IPS-18a (cell line): ENCODE measurements at regions not wholly inside any gene's neighbourhood (a gene's known extent, or its start where the extent isn't known, plus 50 kb on each side); places are given as distances from the start of the nearest gene placed in this dataset.

Experiments used
- H3K27ac ChIP-seq: one replicate; pipeline ENCODE4 v1.5.1; 2013; ENCODE audit warnings: low read length
- H3K27me3 ChIP-seq: one replicate; pipeline ENCODE4 v1.6.1; 2013; ENCODE audit warnings: mild to moderate bottlenecking, low read length; ENCODE audit not compliant: control insufficient read depth, insufficient read depth
- H3K36me3 ChIP-seq: one replicate; pipeline ENCODE4 v1.6.1; 2013; ENCODE audit warnings: low read depth, low read length; ENCODE audit not compliant: control insufficient read depth
- H3K4me1 ChIP-seq: one replicate; pipeline ENCODE4 v1.6.1; 2013; ENCODE audit warnings: low read depth, low read length; ENCODE audit not compliant: control insufficient read depth
- H3K4me3 ChIP-seq: one replicate; pipeline ENCODE4 v1.5.1; 2013; ENCODE audit warnings: low read length
- H3K9ac ChIP-seq: one replicate; pipeline ENCODE4 v1.6.1; 2013; ENCODE audit warnings: mild to moderate bottlenecking, low read length, moderate library complexity
- H3K9me3 ChIP-seq: one replicate; pipeline ENCODE4 v1.6.1; 2013; ENCODE audit warnings: low read depth, low read length; ENCODE audit not compliant: control insufficient read depth

DNA sequence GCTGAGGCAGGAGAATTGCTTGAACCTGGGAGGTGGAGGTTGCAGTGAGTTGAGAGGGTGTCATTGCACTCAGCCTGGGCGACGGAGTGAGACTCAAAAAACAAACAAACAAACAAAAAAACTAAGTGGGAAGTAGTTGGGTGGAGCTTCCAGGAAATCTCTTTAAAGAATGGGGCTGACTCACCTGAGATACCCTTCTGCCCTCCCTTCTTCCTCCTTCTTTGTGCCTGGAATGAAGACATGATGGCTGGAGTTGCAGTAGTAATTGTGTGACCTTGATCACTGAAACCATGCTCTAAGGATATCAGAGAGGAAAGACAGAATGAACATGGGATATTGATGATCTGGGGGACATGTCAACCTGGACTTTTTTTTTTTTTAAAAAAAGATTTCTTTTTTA, 87.6 kb upstream of the MED13L start:
- no peaks in the 10 kb centered on the region for H3K4me1 ChIP-seq
- H3K27me3 ChIP-seq = no peaks in the 10 kb centered on the region
- no peak overlapping the region for H3K9ac ChIP-seq
- no peak overlapping the region for H3K27ac ChIP-seq
- H3K9me3 ChIP-seq = no peaks in the 10 kb centered on the region
- no peaks in the 10 kb centered on the region for H3K36me3 ChIP-seq
- H3K4me3 ChIP-seq = no peak overlapping the region

GRCh38 chr12:116365606-116366455, 88.3 kb upstream of the MED13L start:
- Histone ChIP-seq H3K27ac (no peak overlapping the region), H3K9me3 (no peaks in the 10 kb centered on the region), H3K4me3 (no peak overlapping the region), H3K36me3 (no peaks in the 10 kb centered on the region), H3K4me1 (no peaks in the 10 kb centered on the region), H3K27me3 (no peaks in the 10 kb centered on the region), H3K9ac (no peak overlapping the region)

DNA sequence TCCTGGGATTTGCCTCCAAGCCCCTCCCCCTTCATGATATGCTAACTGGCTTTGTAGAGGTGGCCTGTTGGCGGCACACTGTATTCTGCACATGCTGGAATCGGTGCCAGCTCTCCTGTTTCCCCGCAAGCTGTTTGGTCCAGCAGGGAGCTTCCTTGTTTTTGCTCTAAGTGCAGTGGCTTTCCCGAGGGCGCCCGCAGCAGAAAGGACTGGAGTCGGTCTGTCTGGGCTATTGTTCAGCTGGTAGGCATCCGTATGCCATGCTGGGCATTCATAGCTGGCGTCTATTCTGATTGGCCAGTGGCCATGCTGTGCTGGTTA, 88.9 kb upstream of the MED13L start:
- Histone ChIP-seq H3K4me1 (no peaks in the 10 kb centered on the region), H3K36me3 (no peaks in the 10 kb centered on the region), H3K4me3 (no peak overlapping the region), H3K27me3 (no peaks in the 10 kb centered on the region), H3K27ac (no peak overlapping the region), H3K9me3 (no peaks in the 10 kb centered on the region), H3K9ac (no peak overlapping the region)

- Histone ChIP-seq H3K4me1 (no peaks in the 10 kb centered on the region), H3K4me3 (no peak overlapping the region), H3K9ac (no peak overlapping the region), H3K27ac (no peak overlapping the region), H3K27me3 (no peaks in the 10 kb centered on the region), H3K9me3 (no peaks in the 10 kb centered on the region), H3K36me3 (no peaks in the 10 kb centered on the region)
These were observed 89.3 kb upstream of the MED13L start for GRCh38 chr12:116366824-116367223.

- H3K9me3 ChIP-seq = no peaks in the 10 kb centered on the region
- H3K4me3 ChIP-seq = no peak overlapping the region
- no peak overlapping the region for H3K27ac ChIP-seq
- H3K9ac ChIP-seq = no peak overlapping the region
- no peaks in the 10 kb centered on the region for H3K27me3 ChIP-seq
- H3K4me1 ChIP-seq = no peaks in the 10 kb centered on the region
- H3K36me3 ChIP-seq = no peaks in the 10 kb centered on the region
These were observed 91.0 kb upstream of the MED13L start for GRCh38 chr12:116368196-116369194.

GRCh38 chr12:116370004-116370404, 92.5 kb upstream of the MED13L start:
- Histone ChIP-seq H3K36me3 (no peaks in the 10 kb centered on the region), H3K9me3 (no peaks in the 10 kb centered on the region), H3K27me3 (no peaks in the 10 kb centered on the region), H3K4me3 (no peak overlapping the region), H3K9ac (no peak overlapping the region), H3K27ac (no peak overlapping the region), H3K4me1 (no peaks in the 10 kb centered on the region)

DNA sequence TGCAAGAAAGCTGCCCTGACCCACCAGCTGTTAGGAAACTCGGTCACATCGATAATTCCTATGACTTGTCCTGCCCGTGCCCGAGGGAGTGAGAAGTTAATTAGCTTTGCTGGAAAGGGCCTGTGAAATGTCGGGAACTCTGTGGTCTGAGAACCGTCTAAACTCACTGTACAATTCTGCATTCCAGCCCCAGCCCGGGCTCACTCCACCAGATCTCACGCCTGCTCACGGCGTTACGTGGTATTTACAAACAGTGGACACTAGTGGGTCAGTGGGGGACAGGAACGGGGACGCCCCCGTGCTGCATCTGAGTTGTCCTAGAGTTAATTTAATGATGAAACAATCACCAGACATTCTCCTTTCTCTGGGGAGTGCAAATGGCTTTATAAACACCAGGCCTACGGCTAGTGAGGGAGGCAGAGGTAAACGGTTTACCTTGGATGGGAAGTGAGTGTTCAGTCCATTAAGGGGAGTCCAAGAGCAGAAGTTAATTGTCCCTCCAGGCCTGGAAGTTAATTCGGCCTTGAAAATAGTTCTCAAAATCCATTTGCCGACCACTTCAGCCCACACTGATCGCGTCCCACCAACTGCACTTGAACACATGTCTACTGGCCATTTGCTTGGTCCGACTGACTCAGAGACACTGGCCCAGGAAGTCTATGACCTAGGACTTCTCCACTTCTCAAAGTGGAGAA, 93.5 kb upstream of the MED13L start:
- H3K9ac ChIP-seq = no peak overlapping the region
- H3K36me3 ChIP-seq = no peaks in the 10 kb centered on the region
- peaks cover 2% of the 10 kb centered on the region for H3K4me1 ChIP-seq
- H3K27me3 ChIP-seq = no peaks in the 10 kb centered on the region
- no peaks in the 10 kb centered on the region for H3K9me3 ChIP-seq
- no peak overlapping the region for H3K4me3 ChIP-seq
- no peak overlapping the region for H3K27ac ChIP-seq

- Histone ChIP-seq H3K36me3 (no peaks in the 10 kb centered on the region), H3K4me1 (peaks cover 9% of the 10 kb centered on the region), H3K27me3 (no peaks in the 10 kb centered on the region), H3K27ac (no peak overlapping the region), H3K9me3 (no peaks in the 10 kb centered on the region), H3K4me3 (no peak overlapping the region), H3K9ac (no peak overlapping the region)
These were observed 95.3 kb upstream of the MED13L start for GRCh38 chr12:116372815-116373214.

- Histone ChIP-seq H3K4me1 (peaks cover 9% of the 10 kb centered on the region), H3K9me3 (no peaks in the 10 kb centered on the region), H3K27me3 (no peaks in the 10 kb centered on the region), H3K9ac (no peak overlapping the region), H3K36me3 (no peaks in the 10 kb centered on the region), H3K27ac (no peak overlapping the region), H3K4me3 (no peak overlapping the region)
These were observed 96.2 kb upstream of the MED13L start for GRCh38 chr12:116373572-116374206.

GRCh38 chr12:116374207-116374606, 96.7 kb upstream of the MED13L start:
- Histone ChIP-seq H3K4me3 (no peak overlapping the region), H3K4me1 (peaks cover 9% of the 10 kb centered on the region)

GRCh38 chr12:116375278-116375842, 97.9 kb upstream of the MED13L start:
- H3K9ac ChIP-seq = no peak overlapping the region
- H3K27me3 ChIP-seq = no peaks in the 10 kb centered on the region
- no peaks in the 10 kb centered on the region for H3K9me3 ChIP-seq
- peaks cover 9% of the 10 kb centered on the region for H3K4me1 ChIP-seq
- no peaks in the 10 kb centered on the region for H3K36me3 ChIP-seq
- no peak overlapping the region for H3K4me3 ChIP-seq
- no peak overlapping the region for H3K27ac ChIP-seq

More at GRCh38 chr12:116374207-116374606, 96.7 kb upstream of the MED13L start:
- no peaks in the 10 kb centered on the region for H3K36me3 ChIP-seq
- no peaks in the 10 kb centered on the region for H3K27me3 ChIP-seq
- H3K9ac ChIP-seq = no peak overlapping the region
- H3K9me3 ChIP-seq = no peaks in the 10 kb centered on the region
- H3K27ac ChIP-seq = no peak overlapping the region
